Epithelial cell of proximal tubule (primary cell): ENCODE measurements at regions not wholly inside any gene's neighbourhood (a gene's known extent, or its start where the extent isn't known, plus 50 kb on each side); places are given as distances from the start of the nearest gene placed in this dataset.
"Not testable (repeated sequence)": the region's sequence is repeated elsewhere in the genome, so short reads cannot be mapped to it uniquely, and the experiment has no call there.

ENCODE experiments used
- DNase-seq: peaks from one replicate; pipeline ENCODE4 v3.0.0-alpha.2; 2011; ENCODE audit warnings: low read depth
- H3K4me3 ChIP-seq: 2 replicates; pipeline ENCODE4 v1.5.1; 2011; ENCODE audit warnings: low read depth, mild to moderate bottlenecking, low read length
- CTCF ChIP-seq: conservative IDR thresholded peaks from 2 replicates; pipeline ENCODE4 v1.5.1; 2012; ENCODE audit warnings: low read depth, mild to moderate bottlenecking, low read length

- no peak for DNase-seq
- H3K4me3 ChIP-seq: no peak overlapping the region
- TF ChIP-seq CTCF: no peak
Measured at GRCh38 chr11:134940441-134941126, 528.5 kb upstream of the B3GAT1 start.

- DNase-seq: no peak
- no peak overlapping the region for H3K4me3 ChIP-seq
- no peak for TF ChIP-seq CTCF
Measured at GRCh38 chr11:134939905-134940304, 527.9 kb upstream of the B3GAT1 start.

GRCh38 chr11:134939031-134939430 is 527.0 kb upstream of the B3GAT1 start:
- TF ChIP-seq CTCF: no peak
- no peak overlapping the region for H3K4me3 ChIP-seq

GRCh38 chr11:134938212-134938611 is 526.2 kb upstream of the B3GAT1 start:
- TF ChIP-seq CTCF: no peak
- DNase-seq: no peak
- no peak overlapping the region for H3K4me3 ChIP-seq

More at GRCh38 chr11:134939031-134939430, 527.0 kb upstream of the B3GAT1 start:
- no peak for DNase-seq

- not testable (repeated sequence) for H3K4me3 ChIP-seq, DNase-seq
Measured at GRCh38 chr11:134937193-134937592, 525.2 kb upstream of the B3GAT1 start.

GRCh38 chr11:134932761-134933160 is 520.7 kb upstream of the B3GAT1 start:
- no peak for DNase-seq
- H3K4me3 ChIP-seq: no peak overlapping the region
- TF ChIP-seq CTCF: no peak

- DNase-seq: no peak
- no peak for TF ChIP-seq CTCF
- H3K4me3 ChIP-seq: no peak overlapping the region
Measured at GRCh38 chr11:134925432-134925831, 513.4 kb upstream of the B3GAT1 start.

- DNase-seq: no peak
- H3K4me3 ChIP-seq: no peak overlapping the region
- no peak for TF ChIP-seq CTCF
Measured at GRCh38 chr11:134923441-134923840, 511.4 kb upstream of the B3GAT1 start.
